NCI-H1436 treated with DMSO at 0.1 percent for 48 hours (cell line): ENCODE measurements at regions not wholly inside any gene's neighbourhood (a gene's known extent, or its start where the extent isn't known, plus 50 kb on each side); places are given as distances from the start of the nearest gene placed in this dataset.
"Not testable (repeated sequence)": the region's sequence is repeated elsewhere in the genome, so short reads cannot be mapped to it uniquely, and the experiment has no call there.

Source experiments
- DNase-seq: peaks from one replicate; lab custom pipeline; 2025; lab: John Stamatoyannopoulos, UW

- DNase-seq: not testable (repeated sequence)
Measured at GRCh38 chr10:35263827-35264226, 72.5 kb upstream of the CCNY start.

- DNase-seq: not testable (repeated sequence)
Measured at GRCh38 chr10:35264636-35265035, 71.7 kb upstream of the CCNY start.

- DNase-seq: no peak
Measured at GRCh38 chr10:35265435-35265834, 70.9 kb upstream of the CCNY start.

GRCh38 chr10:35268323-35268722 lies 68.0 kb upstream of the CCNY start:
- DNase-seq: no peak

- DNase-seq: no peak
Measured at GRCh38 chr10:35268791-35269257, 67.5 kb upstream of the CCNY start.

GRCh38 chr10:35270100-35270499 lies 66.2 kb upstream of the CCNY start:
- DNase-seq: no peak

DNA sequence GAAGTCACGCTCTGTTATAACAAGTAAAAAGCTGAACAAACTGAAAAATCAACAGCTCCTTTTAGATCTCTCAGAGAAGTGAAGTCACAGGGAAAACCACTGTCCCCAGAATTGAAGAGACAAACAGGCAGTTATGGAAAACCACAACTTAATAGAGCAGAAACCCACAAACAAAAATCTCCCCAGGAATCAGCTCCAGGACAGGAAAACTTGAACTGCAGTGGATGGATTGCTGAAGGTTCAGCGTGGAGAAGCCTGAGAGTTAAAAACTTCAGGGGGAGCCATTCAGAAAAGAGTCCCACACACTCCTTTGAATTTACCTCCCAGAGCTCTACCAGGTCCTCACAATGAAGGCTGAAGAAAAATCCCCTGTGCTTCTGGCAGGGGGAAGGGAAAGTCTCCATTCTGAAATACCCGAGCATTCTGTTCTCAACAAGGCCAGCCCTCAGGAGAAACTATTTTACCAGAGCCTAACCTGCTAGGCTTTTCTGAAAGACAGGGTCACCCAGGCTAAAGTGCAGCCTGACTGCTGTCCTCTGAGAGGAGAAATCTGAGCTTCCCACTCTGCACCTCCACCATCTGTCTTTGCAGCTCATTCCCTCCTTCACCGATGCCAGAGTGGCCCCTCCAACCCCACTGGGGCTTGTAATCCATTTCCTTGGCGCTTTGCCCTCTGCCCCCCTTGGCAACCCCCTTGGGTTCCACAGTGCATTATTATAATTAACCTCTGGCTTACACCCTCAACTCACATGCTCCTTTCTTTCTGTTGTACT lies 65.0 kb upstream of the CCNY start:
- DNase-seq: peak; percentile 72

- DNase-seq: peak; percentile 72
Measured at GRCh38 chr10:35271859-35272165, 64.5 kb upstream of the CCNY start.

DNA sequence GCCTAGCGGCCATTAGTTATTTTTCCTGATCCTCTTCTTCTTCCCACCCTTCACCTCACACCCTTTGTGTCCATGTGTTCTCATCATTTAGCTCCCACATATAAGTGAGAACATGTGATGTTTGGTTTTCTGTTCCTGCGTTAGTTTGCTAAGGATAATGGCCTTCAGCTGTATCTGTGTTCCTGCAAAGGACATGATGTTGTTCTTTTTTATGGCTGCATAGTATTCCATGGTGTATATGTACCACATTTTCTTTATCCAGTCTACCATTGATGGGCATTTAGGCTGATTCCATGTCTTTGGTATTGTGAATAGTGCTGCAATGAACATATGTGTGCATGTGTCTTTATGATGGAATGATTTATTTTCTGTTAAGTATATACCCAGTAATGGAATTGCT lies 63.9 kb upstream of the CCNY start:
- not testable (repeated sequence) for DNase-seq

- DNase-seq: not testable (repeated sequence)
Measured at GRCh38 chr10:35273994-35274393, 62.3 kb upstream of the CCNY start.

DNA sequence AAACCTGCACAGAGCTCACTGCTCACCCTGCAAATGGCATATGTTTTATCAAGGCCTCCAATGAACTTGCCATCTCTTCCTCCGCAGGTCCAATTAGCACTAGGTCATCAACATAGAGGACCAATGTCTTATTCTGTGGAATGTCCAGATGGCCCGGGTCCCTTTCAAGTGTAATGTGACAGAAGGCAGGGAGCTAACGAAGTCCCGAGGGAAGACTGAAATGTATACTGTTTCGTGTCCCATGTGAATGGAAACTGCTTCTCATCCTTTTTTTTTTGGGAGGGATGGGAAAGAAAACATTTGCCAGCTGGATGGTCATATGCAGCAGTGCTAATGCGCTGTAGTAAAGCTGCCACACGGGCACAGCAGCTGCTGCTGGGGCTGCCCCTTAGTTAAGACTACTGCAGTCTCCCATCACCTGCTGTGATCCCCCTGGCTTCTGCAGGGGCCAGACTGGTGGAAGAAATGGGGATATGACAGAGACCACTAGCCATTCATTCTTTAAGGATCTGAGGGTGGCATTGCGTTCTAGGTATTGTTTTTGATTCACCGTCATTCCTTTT lies 61.7 kb upstream of the CCNY start:
- no peak for DNase-seq

- no peak for DNase-seq
Measured at GRCh38 chr10:35276889-35277288, 59.4 kb upstream of the CCNY start.

- DNase-seq: not testable (repeated sequence)
Measured at GRCh38 chr10:35280246-35280645, 56.1 kb upstream of the CCNY start.
